ENCODE measurements at regions not wholly inside any gene's neighbourhood (a gene's known extent, or its start where the extent isn't known, plus 50 kb on each side); places are given as distances from the start of the nearest gene placed in this dataset.
"Not testable (repeated sequence)": the region's sequence is repeated elsewhere in the genome, so short reads cannot be mapped to it uniquely, and the experiment has no call there.

DNA sequence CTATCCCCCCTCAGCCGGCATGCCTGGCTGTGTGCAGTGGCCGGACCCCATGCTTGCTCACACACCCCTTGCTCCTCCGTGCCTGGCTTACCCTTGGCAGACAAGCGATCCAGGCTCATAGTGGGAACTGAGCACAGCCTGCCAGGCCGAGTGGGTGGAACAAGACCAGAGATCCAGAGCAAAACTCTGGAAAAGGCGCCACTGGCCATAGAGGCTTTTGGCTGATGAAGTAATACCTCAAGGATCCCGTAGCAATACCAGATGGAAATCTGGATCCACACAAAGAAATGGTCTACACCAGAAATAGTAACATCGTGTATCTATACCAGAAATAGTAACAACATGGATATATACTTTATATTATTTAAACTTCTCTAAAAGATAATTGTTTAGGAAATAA is 1719.6 kb downstream of the SPATA31A7 start:
- DNase-seq (ENCODE audit: extremely low spot score); CTCF ChIA-PET; POLR2A ChIA-PET: not testable (repeated sequence)

DNA sequence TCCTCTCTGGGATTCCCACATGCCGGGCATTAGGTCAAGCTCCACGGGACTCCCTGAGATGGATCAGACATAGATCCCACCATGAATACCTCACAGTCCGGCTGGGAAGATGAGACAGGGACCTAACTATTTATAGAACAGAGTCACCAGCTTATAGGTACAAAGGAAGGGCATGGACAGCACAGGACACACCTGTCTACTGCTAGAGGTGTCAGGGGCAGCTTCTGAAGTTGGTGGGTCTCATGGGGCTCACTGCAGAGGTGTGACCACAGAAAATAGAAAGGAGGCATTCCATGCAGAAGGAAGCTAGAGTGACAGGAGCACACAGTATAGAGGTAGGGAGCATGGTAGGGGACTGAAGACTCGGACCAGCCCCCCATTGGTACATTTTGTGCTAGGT is 1722.4 kb downstream of the SPATA31A7 start:
- POLR2A ChIA-PET; CTCF ChIA-PET; DNase-seq (ENCODE audit: extremely low spot score): not testable (repeated sequence)

DNA sequence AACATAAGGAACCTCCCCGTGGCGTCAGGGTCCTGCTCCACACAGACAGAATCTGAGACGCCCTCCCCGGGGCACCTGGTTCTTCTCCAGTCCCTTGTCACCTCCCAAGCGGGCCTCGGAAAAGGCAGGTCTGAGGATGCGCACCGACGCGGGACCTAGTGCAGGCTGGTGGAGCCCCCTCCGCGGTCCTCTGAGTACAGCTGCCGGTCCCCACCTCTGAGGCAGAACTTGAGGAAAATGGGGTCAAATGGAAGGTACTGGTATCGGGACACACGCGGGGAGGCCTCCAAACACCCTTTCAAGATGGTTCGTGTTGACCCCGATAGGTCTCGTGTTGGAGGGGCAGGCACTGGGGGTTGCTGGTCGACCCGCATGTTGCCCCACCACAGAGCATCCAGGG is 1725.3 kb downstream of the SPATA31A7 start:
- POLR2A ChIA-PET; CTCF ChIA-PET; DNase-seq (ENCODE audit: extremely low spot score): not testable (repeated sequence)

DNA sequence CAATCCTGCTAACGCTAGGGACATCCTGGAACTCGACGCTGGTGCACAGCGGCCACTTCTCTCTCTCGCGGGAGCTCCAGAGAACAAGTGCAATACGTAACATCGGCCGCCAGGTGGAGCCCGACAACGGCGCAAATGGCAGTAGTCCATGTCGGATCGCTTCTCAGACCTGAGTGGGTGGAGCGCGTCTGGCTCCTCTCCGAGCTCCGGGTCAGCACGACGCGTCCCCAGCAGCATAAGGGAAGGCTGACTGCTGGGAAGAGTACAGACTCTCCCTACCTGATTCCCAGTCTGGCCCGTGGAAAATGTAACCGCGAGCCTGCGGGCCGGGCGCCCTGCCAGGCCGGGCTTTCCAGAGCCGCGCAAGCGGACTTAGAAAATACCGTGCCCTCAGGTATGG is 1725.8 kb downstream of the SPATA31A7 start:
- DNase-seq (ENCODE audit: extremely low spot score); CTCF ChIA-PET; POLR2A ChIA-PET: not testable (repeated sequence)

DNA sequence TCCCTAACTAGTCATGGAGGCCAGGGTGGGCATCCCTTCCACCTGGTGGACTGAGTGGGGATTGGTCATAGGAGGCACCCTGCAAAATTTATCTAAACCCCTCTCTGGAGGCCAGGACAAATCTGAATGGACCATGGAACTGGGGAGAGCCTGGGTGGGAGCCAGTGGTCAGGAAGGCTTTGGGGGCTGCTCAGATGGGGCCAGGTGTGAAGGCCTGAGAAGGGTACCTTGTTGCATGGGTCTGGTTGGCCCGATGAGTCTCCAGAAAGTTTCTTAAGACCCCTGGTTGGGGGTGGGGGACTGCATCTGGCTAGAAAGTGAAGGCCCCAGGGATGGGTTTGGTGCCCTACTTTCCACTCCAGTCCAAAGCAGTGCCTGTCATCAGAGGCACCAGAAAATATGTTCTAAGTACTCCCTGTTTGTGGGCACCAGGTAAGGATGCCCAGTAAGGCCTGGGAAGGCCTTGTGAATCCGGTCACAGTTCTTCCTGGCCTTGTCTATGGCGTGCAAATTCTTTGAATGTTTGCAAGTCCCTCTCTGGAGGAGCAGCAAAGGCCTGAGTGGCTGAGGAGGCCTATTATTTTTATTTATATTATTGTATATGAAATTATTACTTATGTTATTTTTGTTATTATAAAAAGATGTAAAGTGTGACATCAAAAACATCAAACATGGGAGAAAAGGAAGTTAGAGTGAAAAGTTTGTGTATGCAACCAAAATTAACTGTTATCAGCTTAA is 1729.0 kb downstream of the SPATA31A7 start:
- DNase-seq (ENCODE audit: extremely low spot score); POLR2A ChIA-PET; CTCF ChIA-PET: not testable (repeated sequence)

DNA sequence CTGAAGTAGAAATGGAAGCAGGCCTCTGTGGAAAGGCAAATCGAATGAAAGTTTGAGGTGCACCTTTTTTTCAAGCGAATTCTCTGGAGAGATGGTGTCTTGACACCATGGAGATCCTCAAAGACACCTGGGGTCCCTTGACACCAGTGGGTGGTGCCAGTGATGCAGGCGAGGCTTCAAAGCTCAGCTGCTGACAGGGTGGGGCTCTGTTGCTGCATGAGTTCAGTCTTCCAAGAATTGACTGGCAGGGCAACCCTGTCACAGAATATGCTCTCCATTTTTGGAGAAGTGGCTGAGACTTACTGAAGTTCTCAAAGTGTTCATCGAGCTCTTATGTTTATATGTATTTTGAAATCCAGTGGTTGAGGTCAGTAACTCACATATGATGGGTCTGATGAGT is 1741.6 kb downstream of the SPATA31A7 start:
- DNase-seq (ENCODE audit: extremely low spot score); CTCF ChIA-PET; POLR2A ChIA-PET: not testable (repeated sequence)

DNA sequence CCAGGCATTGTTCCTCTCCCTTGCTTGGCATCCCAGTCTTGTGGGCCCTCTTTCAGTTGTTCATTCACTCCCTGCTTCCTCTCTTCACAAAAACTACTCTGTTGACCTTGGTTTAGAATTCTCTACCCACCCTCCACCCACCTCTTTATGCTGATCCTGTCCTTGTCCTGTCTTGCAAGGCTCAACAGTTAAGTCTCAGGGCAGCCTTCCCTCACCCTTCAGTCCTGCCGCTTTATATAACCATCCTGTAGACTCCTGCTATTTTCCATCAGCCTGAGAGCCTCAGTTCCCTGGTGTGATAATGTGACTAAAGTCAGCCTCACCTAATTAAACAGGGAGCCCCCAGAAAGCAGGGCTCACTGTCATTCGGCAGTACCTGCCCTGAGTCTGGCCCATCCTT is 1763.0 kb downstream of the SPATA31A7 start:
- CTCF ChIA-PET; POLR2A ChIA-PET; DNase-seq (ENCODE audit: extremely low spot score): not testable (repeated sequence)
